GM19351 (cell line): ENCODE measurements at regions not wholly inside any gene's neighbourhood (a gene's known extent, or its start where the extent isn't known, plus 50 kb on each side); places are given as distances from the start of the nearest gene placed in this dataset.
"Not testable (repeated sequence)": the region's sequence is repeated elsewhere in the genome, so short reads cannot be mapped to it uniquely, and the experiment has no call there.

Experiments used
- ATAC-seq: cut with Tn5 transposase; IDR thresholded peaks from one replicate; pipeline ENCODE4 v1.9.1; 2021; ENCODE audit warnings: mild to moderate bottlenecking, moderate library complexity; ENCODE audit not compliant: unreplicated experiment

DNA sequence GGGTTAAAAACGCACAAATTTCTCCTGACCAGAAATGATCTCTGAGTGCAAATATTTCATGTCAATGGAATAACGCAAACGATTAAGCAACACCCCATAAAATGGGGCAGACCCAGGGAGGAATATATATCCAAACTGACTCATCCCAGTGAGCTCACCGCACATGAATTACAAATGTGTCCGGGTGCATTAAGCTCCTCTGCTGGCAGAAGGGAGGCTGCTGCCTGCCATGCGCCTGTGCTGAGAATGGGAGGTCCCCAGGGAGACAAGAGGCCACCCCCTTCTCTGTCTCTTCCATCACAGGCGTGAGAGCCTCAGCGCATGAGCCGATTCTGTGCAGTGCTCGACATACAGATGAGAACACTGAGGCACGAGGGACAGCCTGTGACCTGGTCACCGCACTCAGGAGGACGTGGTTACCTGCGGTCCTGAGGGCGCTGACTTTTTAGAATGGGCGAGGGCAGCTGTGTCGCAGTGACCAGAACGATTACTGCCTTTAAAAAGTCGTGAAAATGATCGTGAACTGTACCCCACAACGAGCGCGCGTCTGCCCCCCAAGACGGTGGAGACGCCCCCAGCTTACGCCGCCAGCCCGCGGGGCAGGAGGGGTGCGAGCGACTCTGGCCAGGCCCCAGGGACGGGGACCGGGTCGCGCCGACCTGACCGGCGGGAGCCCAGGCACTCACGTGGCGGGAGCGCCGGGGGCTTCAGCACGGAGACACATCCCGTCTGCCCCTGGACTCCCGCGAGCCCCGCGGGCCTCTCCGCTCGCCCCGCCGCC is 188.5 kb downstream of the ADRA2C start:
- peak; percentile 1 for ATAC-seq

DNA sequence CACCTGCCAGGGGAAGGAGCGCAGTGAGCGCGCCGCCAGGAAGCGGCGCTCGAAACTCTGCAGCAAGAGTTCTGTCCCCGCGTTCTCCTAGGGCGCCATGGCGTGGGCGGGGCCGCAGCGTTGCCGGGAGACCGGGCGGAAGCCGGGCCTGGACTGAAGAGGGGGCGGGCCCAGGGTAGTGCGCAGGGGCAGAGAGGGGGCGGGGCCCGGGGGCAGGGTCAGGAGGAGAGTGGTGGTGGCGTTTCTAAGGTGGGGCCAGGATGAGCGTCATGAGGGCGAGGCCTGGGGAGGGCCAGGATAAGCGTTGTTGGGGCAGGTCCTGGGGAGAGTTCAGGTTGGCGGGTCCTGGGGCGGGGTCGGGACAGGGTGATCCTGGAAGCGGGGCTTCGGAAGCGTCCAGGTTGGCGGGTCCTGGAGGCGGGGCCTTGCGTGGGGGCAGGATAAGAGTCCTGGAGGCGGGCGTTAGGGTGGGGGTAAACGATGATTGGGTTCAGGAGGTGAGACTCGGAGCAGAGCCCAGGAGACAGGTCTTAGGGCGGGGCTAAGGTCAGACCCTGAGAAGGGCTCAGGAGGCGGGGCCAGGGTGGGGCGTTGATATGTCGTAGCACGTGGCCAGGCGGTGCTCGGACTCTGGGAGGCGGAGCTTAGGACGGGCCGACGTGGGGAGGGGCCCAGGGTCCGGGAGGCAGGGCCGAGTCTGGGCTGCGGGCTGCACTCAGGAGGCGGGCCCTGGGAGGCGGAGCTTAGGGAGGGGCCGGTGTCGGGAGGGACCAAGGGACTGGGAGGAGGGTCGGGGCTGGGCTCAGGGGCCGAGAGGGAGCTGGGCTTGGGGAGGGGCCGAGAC is 189.4 kb downstream of the ADRA2C start:
- ATAC-seq = peak; percentile 97

DNA sequence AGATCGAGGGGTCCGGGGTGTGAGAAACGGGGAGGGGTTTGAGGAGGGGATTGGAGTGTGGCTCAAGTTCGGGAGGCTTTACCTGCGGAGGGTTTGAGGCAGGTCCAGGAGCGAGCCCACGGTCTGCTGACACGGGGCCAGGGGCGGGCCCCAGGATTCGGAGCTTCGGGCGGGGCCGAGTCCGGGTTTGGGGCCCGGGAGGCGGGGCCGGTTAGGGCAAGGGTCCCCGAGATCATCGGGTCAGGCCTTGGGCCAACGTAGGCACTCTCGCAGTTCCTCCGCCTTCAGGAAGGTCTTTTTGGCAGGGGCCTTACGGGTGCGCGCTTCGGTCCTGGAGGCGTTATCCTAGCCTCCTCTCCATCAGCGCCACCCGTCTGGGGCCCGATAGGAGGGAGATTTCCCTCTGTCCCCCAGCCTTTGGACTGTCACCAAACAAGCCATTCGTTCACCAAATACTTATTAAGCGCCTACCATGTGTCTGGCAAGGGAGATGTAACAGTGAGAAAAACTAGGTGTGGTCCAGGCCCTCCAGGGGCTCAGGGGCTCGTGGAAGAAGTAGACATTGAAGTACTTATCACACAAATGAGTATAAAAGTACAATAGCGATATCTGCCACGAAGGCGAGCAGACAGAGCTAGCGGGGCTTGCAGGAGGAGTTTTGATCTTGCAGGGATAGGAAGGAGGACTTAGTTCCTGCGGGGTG is 190.1 kb downstream of the ADRA2C start:
- not testable (repeated sequence) for ATAC-seq

DNA sequence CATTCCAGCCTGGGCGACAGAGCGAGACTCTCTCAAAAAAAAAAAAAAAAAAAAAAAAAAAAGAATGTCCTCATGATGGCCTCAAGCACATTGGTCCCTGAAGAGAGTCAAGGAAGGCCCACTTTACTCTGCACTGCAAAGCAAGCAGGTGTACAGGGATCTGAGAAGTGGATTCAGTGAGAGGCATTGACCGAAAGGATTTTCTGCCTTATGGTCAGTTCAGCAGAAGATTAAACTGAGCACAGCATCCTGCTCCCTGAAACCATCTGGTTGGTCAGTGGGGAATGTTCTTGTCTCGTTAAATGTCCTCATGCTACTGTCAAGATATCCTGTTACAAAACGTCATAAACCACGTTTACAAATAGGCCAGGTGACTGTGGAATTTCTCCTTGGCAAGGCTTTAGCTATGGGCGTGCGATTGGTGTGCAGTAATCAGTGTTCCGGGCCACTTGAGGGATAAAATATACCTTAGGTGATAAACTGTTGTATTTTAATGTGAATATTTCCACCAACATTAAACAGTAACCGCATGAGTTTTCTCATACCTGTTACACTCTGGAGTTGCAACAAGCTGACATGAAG is 195.0 kb downstream of the ADRA2C start:
- not testable (repeated sequence) for ATAC-seq

DNA sequence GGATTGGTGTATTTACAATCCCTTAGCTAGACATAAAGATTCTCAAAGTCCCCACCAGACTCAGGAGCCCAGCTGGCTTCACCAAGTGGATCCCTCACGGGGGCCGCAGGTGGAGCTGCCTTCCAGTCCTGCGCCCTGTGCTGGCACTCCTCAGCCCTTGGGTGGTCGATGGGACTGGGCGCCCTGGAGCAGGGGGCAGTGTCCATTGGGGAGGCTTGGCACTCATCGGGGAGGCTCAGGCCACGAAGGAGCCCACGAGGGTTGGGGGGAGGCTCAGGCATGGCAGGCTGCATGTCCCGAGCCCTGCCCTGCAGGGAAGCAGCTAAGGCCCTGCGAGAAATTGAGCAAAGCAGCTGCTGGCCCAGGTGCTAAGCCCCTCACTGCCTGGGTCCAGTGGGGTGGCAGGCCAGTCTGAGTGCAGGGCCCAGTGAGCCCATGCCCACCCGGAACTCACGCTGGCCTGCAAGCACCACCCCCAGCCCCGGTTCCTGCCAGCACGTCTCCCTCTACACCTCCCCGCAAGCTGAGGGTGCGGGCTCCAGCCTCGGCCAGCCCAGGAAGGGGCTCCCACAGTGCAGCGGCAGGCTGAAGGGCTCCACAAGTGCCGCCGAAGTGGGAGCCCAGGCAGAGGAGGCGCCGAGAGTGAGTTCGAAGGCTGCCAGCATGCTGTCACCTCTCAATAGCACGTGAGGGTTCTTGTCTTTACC is 198.5 kb downstream of the ADRA2C start:
- not testable (repeated sequence) for ATAC-seq

DNA sequence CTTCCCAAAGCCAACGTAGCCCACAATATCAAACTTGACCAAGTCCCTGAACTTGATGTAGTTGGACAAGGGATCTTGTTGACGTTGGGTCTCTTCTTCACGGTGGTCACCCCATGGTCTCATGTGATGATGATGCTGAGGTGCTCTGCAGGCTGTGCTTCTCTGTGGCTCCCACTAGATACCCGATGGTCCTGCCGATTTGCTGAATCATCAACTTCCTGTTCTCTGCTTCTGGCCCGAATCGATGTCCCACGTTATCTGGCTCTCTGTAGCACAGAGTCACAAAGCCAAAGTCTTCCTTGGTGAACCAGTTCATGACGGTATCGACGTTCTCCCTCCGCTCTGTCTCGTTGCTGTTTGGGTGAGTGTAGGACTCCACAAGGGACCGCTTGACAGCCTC is 201.0 kb downstream of the ADRA2C start:
- ATAC-seq = not testable (repeated sequence)

DNA sequence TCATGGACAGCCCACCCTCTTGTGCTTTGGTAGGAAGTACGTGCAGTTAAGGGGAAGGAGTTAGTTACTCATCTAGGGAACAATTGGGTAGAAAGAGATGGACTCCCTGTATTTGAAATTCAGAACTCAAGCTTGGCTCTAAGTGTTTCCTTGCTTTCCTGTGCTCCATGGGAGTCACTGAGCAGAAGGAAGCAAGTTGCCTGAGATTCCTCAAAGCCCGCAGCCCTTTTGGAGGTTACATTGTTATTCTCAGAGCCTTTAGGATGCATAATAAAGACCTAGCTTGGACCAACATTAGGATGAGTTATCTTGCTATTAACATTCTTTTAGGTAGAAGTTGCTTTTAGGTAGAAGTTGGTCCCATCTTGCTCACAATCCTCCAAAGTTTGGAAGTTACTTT is 206.4 kb downstream of the ADRA2C start:
- ATAC-seq = not testable (repeated sequence)

DNA sequence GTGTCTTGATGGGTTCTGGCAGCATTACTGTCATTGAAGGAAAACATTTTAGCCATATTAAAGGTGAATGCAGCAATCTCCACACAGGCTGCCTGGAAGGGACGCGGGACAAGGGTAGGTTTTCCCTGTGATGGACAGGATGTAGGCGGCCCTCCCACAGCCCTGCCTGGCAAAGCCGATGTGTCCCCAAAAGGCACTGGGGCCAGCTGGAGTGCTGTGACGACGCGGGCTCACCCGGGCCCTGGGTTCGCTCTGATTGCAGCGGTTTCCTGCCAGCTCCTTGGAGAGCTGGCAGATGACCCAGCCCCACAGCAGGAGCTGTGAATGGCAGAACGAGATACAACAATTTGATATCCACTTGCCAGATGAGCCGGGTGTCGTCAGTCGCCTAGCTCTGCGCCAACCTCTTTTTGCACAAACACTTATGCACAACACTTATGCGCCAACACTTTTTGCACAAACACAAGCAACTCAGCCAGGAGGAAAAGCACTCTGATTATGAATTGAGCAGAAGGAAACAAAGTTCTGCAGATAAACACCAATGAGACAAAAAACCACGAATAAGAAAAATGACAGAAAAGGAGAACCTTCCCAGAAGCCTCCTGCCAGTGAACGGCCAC is 207.5 kb downstream of the ADRA2C start:
- ATAC-seq = not testable (repeated sequence)

DNA sequence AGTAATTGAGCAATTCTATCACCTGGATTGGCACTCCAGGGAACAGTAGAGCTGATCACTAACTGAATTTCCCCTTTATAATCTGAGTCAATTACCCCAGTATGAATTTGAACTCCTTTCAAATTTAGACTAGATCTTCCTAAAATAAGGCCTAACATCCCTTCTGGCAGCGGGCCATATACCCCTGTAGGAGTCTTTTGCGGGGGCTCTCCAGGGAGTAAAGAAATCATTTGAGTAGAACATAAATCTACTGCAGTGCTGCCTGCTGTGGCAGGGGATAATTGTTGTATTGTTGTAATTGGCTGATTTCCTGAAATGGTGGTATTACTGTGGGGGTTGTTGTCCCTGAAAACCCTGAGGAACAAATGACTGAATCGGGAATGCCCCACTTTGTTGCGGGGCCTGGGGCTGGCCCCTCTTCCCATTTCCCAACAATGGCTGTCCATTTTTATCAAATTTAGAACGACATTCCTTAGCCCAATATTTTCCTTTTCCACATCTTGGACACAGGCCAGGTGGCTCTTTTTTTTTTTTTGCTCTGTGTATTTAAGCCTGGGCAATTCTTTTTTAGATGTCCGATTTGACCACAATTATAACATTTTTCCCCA is 217.4 kb downstream of the ADRA2C start:
- not testable (repeated sequence) for ATAC-seq

DNA sequence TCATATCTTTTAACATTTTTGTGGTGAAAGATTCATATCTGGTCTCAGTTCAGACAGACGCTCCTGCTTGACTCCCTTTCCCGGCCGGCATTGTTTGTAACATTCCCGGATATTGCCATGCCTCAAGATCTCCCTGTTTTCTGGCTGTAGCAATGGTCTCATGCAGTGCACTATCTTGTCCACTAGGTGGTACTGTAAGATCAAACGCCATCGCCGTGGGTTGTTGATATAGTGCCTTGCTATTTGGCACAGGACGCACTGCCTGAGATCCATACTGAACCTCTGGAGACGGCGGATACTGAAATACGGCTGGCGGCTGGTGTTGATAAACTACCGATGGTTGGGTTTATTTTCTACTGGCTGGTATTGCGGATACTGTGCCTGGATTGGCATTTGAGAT is 218.6 kb downstream of the ADRA2C start:
- ATAC-seq = not testable (repeated sequence)

DNA sequence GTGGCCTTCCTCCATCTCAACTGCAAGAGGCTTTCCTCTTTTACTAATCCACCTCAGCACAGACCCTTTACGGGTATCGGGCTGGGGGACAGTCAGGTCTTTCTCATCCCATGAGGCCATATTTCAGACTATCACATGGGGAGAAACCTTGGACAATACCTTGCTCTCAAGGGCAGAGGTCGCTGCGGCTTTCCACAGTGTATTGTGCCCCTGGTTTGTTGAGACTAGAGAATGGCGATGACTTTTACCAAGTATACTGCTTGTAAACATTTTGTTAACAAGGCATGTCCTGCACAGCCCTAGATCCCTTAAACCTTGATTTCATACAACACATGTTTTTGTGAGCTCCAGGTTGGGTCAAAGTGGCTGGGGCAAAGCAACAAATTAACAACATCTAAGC is 220.2 kb downstream of the ADRA2C start:
- ATAC-seq = not testable (repeated sequence)

DNA sequence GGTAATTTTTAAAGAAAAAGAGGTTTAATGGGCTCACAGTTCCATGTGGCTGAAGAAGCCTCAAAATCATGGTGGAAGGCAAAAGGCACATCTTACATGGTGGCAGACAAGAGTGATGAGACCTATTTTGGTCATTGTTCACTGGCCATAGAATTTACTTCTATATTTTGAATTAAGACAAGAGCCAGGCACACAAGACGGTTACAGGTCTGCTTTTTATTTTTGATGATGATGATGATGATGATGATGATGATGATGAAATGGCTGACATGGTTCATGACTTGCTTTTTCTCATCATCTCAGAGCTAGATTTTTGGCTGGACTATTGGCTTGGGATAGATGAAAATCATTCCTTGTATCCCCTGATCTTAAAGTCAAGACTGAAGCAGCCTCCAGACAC is 229.3 kb downstream of the OTOP1 start:
- not testable (repeated sequence) for ATAC-seq

DNA sequence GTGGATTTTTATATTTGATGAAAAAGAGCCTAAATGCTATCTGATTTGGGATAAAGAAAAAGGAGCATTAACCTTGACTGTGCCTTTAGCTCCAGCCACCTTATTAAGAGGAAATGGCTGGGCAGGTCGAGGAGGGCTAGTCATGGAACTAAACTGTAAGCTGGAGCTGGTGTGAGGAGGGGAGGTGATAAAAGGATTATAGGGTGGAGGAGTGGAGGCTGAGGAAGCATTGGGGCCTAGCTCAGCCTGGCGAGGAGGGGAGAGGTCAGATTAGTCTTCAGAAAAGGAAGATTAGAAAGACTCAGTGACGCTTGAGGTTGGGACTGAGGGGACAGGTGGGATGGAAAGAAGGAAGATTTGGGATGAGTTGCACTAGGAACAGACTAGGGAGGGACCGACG is 222.7 kb downstream of the OTOP1 start:
- not testable (repeated sequence) for ATAC-seq

DNA sequence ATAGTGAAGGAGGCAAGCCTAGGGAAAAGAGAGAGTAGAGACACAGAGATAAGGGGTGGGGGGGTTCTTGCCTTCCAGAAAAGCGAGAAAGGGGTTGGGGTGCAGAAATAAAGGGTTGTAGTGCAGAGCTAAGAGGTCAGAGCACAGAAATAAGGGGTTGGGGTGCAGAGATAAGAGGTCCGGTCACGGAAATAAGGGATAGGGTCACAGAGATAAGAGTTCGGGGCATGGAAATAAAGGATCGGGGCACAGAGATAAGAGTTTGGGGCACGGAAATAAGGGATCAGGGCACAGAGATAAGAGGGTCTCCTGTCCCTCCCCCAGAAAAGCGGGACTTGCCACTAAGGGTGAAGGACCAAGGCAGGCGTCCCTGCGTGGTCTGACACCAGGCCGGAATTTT is 222.0 kb downstream of the OTOP1 start:
- not testable (repeated sequence) for ATAC-seq

DNA sequence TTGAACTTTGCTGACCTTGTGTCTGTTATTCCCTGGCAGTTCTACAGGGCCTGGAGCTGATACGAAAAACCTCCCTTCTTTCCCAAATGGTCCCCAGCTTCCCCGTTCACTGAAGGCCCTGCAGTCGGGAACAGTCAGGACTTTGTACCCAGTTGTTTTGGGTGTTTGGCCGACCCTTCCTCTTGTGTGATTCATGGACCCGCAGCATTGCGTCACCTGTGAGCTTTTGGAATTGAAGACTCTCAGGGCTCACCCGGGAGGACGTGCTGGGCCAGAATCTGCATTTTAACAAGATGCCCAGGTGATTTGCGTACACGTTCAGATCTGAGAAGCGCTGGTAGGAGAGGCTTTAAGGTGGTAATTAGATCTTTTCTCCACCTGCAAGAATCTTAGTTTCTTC is 220.4 kb downstream of the OTOP1 start:
- ATAC-seq = not testable (repeated sequence)

DNA sequence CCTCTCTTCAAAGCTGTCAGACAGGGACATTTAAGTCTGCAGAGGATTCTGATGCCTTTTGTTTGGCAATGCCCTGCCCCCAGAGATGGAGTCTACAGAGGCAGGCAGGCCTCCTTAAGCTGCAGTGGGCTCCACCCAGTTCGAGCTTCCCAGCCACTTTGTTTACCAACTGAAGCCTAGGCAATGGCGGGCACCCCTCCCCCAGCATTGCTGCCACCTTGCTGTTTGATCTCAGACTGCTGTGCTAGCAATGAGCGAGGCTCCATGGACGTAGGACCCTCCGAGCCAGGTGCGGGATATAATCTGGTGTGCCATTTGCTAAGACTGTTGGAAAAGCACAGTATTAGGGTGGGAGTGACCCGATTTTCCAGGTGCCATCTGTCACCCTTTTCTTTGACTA is 207.7 kb downstream of the OTOP1 start:
- not testable (repeated sequence) for ATAC-seq

DNA sequence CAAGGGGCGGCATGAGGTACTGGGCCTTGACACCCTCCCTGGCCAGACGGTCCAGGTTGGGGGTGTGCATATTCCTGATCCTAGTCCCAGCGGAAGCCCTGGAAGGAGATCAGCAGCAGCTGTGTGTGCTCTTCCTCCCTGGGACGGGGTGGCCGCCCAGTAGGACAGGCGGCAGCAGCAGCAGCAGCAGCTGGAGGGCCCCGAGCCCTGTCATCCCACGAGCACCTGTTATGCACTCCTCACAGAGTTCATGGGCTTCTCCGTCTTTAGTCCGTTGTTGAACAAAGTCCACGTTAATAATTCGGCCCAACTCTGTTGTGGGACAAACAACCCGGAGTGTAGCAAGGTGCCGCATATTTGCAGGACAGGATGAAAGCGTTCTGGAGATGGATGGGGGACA is 205.6 kb downstream of the OTOP1 start:
- ATAC-seq = not testable (repeated sequence)

DNA sequence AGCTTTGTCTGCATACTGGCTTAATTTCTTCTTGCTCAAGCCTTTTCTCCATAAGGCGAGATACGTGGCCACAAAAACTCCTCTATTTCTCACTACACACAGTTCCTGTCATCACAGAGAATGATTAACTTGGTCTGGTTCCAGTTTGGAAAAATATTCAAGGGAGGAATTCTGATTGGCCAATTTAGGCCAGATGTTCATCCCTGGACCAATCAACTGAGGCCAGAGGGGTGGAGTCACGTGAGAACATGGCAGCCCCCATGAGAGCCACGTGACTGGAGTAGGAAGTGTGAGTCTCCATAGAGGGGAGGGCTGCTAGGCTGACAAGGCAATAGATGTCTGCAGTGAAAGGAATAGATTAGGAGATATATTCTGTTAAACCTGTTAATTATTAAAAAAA is 200.0 kb downstream of the OTOP1 start:
- ATAC-seq = not testable (repeated sequence)

DNA sequence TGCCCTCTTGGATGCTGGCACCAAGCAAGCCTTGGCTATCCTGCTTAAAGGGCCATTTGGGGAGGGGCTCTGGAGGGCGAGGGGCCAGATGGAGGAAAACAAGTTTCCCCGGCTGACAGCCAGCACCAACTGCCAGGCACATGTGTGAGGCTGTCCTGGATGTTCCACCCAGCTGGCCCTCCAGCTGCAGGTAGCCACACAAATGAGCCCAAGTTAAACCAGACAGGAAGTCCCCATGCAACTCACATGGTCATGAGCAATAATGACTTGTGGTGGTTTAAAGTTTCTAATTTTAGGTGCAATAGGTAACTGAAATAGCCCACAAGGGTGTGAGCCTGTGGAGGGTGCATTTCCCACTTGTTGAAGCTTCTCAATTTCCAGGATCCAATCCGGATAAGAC is 198.0 kb downstream of the OTOP1 start:
- not testable (repeated sequence) for ATAC-seq
